GM21447 (cell line): ENCODE measurements at regions not wholly inside any gene's neighbourhood (a gene's known extent, or its start where the extent isn't known, plus 50 kb on each side); places are given as distances from the start of the nearest gene placed in this dataset.

Experiments used
- ATAC-seq: cut with Tn5 transposase; IDR thresholded peaks from one replicate; pipeline ENCODE4 v1.9.1; 2021; ENCODE audit not compliant: unreplicated experiment

DNA sequence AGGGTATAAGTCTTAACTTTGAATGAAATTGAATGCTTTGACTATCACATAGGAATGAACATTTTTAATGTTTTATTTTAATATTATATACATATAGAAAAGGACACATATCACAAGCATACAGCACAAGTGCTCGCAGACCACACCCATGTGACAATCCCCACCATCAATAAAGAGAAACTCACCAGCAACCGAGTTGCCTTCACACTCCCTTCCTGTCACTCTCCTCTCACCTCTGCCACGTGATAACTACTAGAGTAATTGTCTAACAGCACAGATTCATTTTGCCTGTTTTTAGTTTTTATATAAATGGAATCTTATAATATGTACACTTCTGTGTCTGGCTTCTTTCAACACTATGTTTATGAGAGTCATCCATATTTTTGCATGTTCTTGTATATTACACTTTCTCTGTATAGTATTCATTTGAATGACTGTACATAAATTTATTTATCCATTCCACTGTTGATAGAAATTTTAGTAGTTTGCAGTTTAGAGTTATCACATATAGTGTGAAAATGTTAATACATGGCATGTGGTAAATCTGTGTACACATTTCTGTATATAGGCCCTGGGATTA, 304.9 kb upstream of the DUSP10 start:
- no peak for ATAC-seq

DNA sequence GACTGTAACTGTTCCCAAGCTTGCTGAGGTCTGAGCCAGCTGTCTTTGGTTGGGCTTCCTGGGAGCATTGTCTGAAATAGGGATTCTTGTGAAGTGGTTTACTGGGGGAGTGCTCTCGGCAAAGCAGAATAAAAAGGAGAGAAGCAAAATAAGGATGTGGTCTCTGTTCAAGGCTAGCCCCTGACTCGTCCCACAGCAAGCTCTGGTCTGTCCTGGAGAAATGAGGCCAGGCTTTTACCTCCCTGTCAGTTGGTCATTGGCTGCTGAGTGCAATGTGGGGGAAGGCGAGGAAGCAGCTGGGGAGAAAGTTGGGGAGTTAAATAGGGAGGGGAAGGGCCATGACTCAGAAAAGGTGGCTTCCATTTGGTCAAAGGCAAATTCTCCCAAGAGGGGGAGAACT, 303.9 kb upstream of the DUSP10 start:
- ATAC-seq: no peak

DNA sequence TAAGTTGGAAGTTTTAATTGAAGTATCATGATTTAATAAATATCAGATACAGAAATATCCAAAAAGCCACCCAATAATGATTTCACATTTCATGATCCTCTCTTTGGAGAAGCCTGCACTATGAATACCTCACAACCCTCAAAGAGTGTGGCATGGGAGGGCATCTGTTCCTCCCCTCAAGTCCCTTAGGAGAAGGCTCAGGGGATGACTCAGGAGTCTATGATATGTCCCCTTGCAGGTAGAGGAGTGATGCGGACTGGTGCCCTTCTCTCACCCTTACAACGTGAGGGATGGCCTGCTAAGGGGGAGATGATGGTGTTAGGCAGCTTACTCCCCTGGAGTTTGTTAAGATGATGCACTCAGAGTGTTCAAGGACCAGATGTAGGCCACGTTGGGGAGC, 303.3 kb upstream of the DUSP10 start:
- no peak for ATAC-seq

DNA sequence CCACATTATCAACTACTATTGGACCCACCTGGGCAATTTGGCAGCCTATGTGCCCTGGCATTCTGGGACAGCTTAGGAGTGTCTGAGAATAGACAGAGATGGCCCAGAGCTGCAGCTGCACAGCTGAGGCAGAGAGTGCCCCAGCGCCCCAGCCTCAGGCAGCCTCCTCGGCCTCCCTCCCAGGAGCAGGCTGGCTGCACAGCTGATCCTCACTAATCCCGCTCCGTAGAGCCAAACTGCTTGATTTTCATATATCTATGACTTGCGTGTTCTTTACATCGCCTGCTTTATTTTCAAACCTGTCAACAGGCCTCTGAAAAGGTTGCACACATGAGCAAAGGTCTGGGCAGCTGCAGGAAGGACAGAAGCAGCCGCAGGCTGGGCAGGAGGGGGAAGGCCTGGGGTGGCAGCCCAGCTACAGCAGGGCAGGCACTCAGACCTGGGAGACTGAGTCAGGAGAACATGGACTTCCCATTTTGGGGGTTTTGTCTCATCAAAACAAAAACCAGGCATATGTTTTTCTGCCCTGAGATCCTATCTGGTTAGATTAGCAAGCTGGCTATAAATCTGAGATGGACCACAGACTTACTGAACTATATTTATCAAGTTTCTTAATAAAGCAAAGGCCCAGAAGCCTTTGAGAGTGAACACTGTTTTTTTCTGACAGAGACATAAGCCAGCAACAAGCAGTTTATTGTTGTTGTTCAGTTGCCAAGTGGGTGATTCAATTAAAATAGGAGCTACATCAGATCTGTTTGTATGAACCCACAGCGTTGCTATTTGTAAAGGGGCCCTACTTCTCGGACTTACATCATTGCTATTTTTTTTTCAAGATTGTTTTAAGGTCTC, 301.8 kb upstream of the DUSP10 start:
- no peak for ATAC-seq

DNA sequence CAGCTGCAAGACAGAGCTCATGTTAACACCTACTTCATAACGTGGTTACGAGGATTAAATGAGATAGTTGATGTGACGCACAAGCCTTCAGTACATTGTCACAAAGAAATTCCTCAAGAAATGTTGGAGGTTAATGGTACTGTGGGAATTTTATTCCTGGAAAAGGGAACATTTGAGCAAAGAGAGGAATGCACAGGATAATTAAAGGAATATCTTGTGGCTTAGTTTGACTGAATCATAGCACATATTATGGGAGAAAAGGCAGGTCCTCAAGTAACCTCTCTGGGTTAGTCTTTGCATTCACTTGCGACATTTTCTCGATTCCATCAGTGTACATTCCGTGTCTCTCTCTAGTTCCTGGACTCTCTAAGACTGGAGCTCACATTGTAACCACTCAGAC, 300.2 kb upstream of the DUSP10 start:
- ATAC-seq: no peak

DNA sequence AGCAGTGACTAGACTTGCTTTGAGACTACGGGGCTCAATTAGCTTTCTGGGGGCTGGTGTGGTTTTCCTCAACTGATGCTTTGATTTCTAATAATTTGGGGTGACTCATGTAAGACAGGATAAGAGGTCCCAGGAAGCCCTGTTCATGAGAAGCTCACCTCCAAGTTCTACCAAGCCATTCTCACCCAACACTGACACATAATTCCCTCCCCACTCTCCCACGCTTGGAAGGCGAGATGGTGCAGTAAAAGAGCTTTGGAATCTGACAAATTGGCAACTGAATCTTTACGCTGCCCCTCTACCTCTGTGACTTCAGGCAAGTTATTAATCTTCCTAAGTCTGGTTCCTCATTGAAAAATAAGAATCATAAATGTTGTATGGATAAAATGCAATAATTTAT, 299.1 kb upstream of the DUSP10 start:
- ATAC-seq: no peak

DNA sequence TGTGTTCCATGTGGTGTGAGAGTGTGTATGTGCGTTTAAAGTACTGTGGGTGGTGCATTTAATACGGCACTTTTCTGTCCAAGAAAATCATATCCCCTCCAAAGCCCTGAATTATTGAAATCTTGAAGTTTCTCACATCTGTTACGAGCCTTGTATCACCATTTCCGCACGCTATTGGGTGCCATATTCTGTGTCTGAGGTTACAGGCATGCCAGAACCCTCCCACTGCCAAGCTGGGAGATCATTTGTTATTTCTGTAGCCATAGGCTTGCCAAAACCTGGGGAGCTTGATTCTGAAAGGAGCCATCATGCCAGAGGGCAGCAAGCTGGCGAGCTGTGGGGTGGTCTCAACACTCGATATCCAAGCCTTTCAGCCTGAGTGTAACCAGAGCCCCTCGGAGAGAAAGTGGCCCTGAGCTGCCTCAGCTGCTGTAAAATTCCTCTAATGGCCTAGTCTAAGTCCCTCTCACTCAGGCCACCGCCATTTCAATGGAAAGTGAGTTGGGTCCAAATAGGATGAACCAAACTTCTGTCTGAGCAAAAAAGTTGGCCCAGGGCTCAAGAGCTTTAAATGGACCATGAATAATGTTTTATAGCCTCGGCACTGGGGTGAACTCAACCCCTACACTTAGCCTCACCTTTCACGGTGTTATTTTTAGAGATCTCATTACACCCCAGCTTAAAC, 298.4 kb upstream of the DUSP10 start:
- ATAC-seq: no peak

DNA sequence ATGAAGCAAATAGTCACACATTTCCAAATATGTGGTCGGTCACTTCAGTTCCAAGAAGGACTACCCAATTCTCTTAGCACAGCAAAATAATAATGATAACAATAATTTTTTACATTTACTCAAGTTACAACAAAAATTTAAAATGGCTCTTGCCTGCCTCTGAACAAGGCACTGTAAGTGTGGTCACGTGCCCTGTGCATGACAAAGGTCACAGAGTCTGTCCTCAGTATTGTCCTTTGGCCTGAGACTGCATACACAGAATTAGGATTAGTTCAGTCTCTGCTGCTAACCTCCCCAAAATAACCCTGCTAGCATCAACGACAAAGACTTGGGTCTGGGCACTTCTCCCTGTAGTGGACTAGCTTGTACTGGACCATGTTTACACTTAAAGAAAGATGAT, 297.1 kb upstream of the DUSP10 start:
- no peak for ATAC-seq

DNA sequence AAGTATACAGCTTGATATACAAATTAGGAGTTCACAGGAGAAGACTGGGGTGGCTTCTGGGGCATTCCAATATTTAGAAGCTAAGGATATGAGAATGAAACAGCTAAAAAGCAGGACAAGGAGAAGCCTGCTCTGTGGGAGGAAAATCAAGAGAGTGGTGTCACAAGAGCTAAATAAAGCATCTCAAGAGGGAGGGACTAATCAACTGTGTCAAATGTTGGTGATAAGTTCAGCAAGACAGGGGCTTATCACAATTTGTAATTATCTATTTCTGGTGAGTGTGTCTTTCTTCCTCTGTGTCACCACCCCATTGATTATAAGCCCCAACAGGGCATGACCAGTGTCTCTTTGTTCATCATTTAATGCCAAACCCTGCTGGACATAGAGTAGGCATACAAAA, 295.8 kb upstream of the DUSP10 start:
- no peak for ATAC-seq

DNA sequence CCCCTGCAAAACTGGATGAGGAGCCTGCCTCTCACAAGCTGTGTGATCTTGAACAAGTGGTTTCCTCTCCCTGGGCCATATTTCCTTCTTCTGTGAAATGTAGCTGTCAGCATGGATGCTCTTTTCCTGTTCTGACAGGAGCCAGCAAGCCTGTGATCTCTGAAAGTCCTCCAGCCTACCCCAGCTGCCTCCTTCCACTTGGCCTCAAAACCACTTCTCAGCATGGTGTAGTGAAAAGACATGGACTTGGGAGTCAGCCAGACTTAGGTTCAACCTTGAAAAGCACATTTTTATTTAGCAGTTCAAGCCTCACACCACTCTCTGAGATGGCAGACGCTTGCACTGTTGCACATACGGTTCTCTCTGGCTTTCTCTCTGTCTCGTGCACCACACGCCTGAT, 292.9 kb upstream of the DUSP10 start:
- ATAC-seq: no peak

DNA sequence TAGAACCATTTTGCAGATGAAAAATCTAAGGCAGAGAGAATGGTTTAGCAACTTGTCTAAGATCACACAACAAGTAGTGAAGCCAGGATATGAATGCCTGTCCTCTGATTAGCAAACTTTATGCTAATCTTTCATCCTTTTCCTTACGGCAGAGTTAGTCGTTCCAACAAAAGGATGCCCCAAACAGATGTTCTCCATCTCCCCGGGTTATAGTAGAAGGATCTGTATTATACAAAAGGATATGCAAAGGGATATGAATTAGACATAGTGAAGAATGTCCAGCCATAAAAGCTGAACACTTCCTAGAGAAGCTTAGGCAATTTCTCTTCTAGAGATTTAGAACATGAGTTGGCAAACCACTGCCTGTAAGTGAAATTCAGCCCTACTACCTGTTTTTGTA, 291.6 kb upstream of the DUSP10 start:
- no peak for ATAC-seq

DNA sequence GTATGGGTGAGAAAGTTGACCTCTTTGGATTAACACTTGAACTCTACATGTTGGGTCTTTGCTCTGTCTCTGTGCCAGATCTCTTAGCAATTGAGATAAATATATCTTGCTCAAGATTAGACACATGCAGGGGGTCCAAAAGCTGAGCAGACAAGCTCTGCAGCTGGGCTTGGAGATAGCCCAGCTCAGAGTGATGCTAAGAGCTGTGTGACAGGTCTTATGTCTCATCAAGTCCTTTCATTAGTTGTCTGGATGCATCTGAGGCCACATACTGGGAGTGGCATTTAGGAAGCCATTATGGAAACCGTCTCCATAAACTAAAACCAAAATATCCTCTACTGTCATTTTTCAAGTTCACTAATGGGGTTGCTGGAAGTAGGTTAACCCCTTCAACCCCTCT, 289.4 kb upstream of the DUSP10 start:
- ATAC-seq: no peak

DNA sequence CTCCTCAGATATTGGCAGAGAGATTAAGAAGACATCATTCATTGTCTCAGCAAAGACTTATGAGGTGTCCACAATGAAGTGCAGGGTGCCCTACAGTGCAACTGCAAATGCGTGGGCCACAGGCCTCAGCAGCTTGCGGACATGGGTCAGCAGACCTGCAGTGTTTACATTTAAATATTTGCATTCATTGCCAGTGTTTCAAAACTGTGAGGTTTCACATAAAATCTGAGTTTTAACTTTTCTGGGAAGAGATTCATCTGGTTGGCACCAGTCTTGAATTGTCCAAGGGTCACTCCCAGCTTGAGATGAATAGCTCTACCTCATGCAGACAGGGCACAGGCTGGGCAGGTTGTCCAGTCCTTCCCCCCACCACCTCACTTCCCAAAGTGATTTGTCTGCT, 286.8 kb upstream of the DUSP10 start:
- no peak for ATAC-seq

DNA sequence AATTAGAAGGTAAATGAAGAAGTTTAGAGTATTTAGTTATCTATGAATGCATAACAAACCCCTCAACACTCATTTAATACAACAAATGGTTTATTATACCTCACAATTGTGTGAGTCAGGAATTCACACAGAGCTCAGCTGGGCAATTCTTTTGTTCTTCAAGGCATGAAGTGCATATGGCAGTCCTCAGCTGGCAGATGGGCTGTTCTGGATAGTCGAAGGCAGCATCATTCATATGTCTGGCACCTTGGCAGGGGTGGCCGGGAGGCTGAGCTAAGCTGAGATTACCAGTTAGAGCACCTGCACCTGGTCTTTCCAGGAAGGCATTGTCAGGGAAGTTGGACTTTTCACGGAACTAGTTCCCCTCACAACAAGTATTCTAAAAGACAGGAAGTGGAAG, 286.2 kb upstream of the DUSP10 start:
- ATAC-seq: no peak

DNA sequence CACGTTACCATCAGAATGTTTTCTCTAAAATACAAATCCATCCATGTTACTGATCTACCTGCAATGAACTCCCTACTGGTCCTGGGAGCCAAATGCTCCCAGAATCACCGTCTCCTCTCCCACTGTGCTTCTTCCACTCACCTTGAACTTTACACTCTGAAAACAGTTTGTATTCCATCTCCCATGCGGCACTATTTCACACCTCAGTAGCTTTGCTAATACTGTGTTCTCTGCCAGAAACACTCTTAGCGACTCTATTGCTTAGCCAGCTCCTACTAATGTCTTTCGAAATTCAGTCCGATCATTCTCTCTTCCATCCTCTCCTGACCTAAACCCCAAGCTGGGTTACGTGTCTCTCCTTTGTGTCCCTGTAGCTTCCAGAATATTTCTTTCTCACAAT, 284.4 kb upstream of the DUSP10 start:
- no peak for ATAC-seq

DNA sequence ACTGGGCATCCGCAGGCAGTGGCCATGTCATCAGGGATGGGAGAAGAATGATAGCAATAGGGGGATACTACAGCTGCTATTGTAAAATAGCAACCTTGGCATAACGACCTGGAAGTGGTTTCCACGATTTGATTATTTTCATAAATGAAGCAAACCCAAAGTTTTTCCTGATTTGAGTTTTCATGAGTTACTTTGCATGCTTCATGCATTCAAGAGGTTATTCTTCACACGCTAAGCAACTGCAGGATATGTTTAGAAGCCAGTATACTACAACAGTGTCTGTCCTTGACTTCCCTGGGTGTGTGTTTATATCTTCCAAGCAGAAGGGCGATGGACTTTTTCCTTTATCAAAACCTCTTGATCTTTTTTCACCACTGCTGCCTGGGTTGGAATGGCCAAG, 281.1 kb upstream of the DUSP10 start:
- ATAC-seq: no peak

DNA sequence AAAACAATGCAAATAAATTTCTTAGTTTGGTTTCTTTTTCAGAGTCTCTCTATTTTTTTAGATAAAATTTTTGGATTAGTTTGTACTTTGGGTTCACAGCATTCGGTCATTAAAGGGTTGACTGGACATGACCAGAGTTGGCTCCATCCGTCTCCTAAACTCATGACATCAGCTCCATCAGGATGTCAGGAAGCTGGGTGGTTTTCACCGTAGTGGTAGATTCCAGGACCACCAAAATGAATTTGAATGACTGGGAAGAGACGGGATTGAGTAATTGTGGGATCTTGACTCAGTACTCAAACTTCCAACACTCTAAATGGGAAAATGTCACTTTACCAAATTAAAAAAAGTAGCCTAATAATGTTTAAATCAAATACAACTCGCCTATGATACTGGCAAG, 279.2 kb upstream of the DUSP10 start:
- no peak for ATAC-seq

DNA sequence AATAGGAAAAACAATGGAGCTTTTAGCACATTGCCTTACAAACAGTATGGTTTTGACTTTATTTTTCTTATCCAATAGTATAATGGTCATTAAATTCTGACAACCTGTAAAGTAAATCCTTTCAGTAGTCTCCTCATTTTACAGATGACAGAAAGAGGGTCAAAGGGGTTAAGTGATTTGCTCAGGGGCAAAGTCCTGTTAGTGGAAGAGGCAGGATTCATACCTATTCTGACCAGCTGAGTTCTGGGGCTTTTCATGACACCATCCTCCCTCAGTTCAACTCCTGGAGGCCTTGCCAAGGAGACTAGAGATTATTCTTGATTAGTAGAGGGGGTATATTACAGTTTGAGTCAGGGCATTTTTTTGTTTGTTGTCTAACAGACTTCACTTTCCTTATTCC, 278.7 kb upstream of the DUSP10 start:
- ATAC-seq: no peak

DNA sequence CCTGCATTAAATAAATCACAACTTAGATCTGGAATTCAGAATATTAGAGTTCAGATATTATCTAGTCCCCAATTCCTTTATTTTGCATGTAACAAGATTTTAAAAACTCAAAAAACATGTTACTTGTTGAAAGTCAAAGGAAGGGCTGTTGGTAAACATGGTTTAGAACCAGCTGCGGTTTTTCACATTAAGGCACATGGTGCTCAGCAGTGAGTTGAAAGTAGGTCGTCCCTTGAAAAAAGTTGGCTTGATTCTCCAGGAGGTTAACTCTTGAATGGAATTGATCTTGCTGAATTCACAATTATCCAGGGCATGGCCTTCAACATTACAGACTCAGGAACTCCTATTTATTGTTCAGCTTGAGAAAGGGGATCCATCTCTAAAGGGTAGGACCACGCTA, 277.1 kb upstream of the DUSP10 start:
- no peak for ATAC-seq

DNA sequence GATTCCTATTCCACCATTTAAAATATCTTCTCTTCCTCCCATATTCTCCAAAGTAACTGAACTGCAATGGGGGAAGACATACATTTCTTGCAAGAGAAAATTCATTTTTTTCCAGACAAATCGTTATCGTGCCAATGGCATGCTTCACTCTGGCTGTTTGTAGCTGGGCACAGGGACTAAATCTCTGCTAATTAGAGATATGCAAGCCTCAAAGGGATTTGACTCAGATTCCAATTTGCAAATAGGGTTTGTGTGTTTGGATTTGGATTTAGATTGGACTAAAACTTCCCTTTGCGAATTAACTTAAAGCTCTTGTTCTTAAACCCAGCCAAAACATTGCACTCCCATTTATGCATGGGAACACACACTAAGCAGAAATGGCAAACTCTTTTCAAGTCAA, 276.2 kb upstream of the DUSP10 start:
- ATAC-seq: no peak

DNA sequence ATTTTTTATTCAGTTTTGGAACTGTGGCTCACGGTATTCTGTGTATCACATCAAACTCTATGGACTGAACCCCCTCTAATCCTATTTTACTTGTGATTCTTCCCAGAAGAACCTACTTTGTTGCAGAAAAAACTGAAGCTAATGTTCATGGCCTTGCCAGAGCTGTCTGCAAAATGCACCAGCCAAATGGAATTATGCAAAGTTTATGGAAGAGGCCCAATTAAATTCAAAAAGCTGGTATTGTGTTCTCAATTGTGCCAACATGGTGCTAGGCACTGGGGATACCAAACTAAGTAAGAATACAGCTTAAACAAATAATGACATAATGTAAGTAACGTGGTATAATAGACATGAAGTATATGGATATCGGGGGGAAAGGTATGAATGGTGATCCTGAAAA, 273.8 kb upstream of the DUSP10 start:
- ATAC-seq: no peak

DNA sequence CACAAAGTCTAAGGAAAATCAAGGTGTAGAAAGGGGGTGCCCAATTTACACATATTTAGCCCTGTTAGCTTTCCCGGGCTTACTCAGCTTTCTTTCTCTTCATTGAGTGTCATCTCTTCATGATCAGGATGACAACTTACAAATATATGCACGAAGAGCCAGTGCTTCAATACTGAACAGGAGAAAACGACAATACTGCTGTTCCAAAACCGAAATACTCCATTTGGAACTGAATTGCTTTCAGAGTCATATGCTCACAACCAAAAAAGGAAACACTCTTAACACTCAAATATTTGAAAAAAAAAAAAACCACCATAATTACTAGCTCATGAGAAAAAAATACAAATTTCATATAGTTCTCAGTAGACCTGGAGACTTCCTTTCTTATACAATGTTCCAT, 272.1 kb upstream of the DUSP10 start:
- ATAC-seq: no peak
